ENCODE measurements at regions not wholly inside any gene's neighbourhood (a gene's known extent, or its start where the extent isn't known, plus 50 kb on each side); places are given as distances from the start of the nearest gene placed in this dataset.

GRCh38 chr21:38922474-38923235 lies 116.9 kb downstream of the ETS2 start:
- DNase-seq (ENCODE audit: low read depth in 2 of 3, low spot score in 2 of 3): no peak

GRCh38 chr21:38921511-38922251 lies 116.0 kb downstream of the ETS2 start:
- no peak for DNase-seq (ENCODE audit: low read depth in 2 of 3, low spot score in 2 of 3)

- no peak for DNase-seq (ENCODE audit: low read depth in 2 of 3, low spot score in 2 of 3)
These were observed 115.1 kb downstream of the ETS2 start for GRCh38 chr21:38920631-38921398.

- DNase-seq (ENCODE audit: low read depth in 2 of 3, low spot score in 2 of 3): no peak
These were observed 113.0 kb downstream of the ETS2 start for GRCh38 chr21:38918607-38919346.

- DNase-seq (ENCODE audit: low read depth in 2 of 3, low spot score in 2 of 3): no peak
These were observed 111.5 kb downstream of the ETS2 start for GRCh38 chr21:38917043-38917774.

- no peak for DNase-seq (ENCODE audit: low read depth in 2 of 3, low spot score in 2 of 3)
These were observed 110.7 kb downstream of the ETS2 start for GRCh38 chr21:38916214-38916964.

GRCh38 chr21:38915546-38915945 lies 109.8 kb downstream of the ETS2 start:
- no peak for DNase-seq (ENCODE audit: low read depth in 2 of 3, low spot score in 2 of 3)

- no peak for DNase-seq (ENCODE audit: low read depth in 2 of 3, low spot score in 2 of 3)
These were observed 109.0 kb downstream of the ETS2 start for GRCh38 chr21:38914528-38915293.

- no peak for DNase-seq (ENCODE audit: low read depth in 2 of 3, low spot score in 2 of 3)
These were observed 108.3 kb downstream of the ETS2 start for GRCh38 chr21:38913893-38914527.

GRCh38 chr21:38913120-38913892 lies 107.6 kb downstream of the ETS2 start:
- peak in 1 of 3 donors; percentile 47 for DNase-seq (ENCODE audit: low read depth in 2 of 3, low spot score in 2 of 3)

GRCh38 chr21:38912789-38913119 lies 107.0 kb downstream of the ETS2 start:
- DNase-seq (ENCODE audit: low read depth in 2 of 3, low spot score in 2 of 3): no peak

- DNase-seq (ENCODE audit: low read depth in 2 of 3, low spot score in 2 of 3): no peak
These were observed 106.4 kb downstream of the ETS2 start for GRCh38 chr21:38912102-38912629.

- DNase-seq (ENCODE audit: low read depth in 2 of 3, low spot score in 2 of 3): no peak
These were observed 105.9 kb downstream of the ETS2 start for GRCh38 chr21:38911484-38912101.

- no peak for DNase-seq (ENCODE audit: low read depth in 2 of 3, low spot score in 2 of 3)
These were observed 104.8 kb downstream of the ETS2 start for GRCh38 chr21:38910390-38911067.

- DNase-seq (ENCODE audit: low read depth in 2 of 3, low spot score in 2 of 3): no peak
These were observed 104.2 kb downstream of the ETS2 start for GRCh38 chr21:38909929-38910328.

- DNase-seq (ENCODE audit: low read depth in 2 of 3, low spot score in 2 of 3): no peak
These were observed 103.4 kb downstream of the ETS2 start for GRCh38 chr21:38909109-38909508.

Data from hematopoietic multipotent progenitor cell (in vitro differentiated cells).